ENCODE measurements at regions not wholly inside any gene's neighbourhood (a gene's known extent, or its start where the extent isn't known, plus 50 kb on each side); places are given as distances from the start of the nearest gene placed in this dataset.

- peaks cover under 1 to 17% (median 13%) of the 10 kb centered on the region in 3 donors for H3K4me1 ChIP-seq (ENCODE audit: control insufficient read depth in 3 of 3, insufficient read depth in 2 of 3, low read depth in 1 of 3, low read length in 2 of 3)
- WGBS, 3 donors: 62 to 88% (median 82%) methylated on average over 21 of the region's 21 CpGs
- no peak for DNase-seq
Observed at GRCh38 chr22:46079093-46079860, 71.0 kb upstream of the PPARA start.

GRCh38 chr22:46079861-46080821 is 70.2 kb upstream of the PPARA start:
- H3K36me3 ChIP-seq (ENCODE audit: control insufficient read depth in 3 of 3, insufficient read depth in 2 of 3, low read depth in 1 of 3, low read length in 3 of 3): peaks cover 0 to 58% (median 0%) of the 10 kb centered on the region in 3 donors
- no peaks in the 10 kb centered on the region for H3K9me3 ChIP-seq (ENCODE audit: control insufficient read depth in 2 of 2, insufficient read depth in 1 of 2, low read depth in 1 of 2, low read length in 1 of 2)
- DNase-seq: no peak
- WGBS, 3 donors: 57 to 77% (median 76%) methylated on average over 51 to 57 of the region's 57 CpGs
- H3K4me1 ChIP-seq (ENCODE audit: control insufficient read depth in 3 of 3, insufficient read depth in 2 of 3, low read depth in 1 of 3, low read length in 2 of 3): peaks cover 5 to 24% (median 14%) of the 10 kb centered on the region in 3 donors
- no peak for FAIRE-seq
- H3K4me3 ChIP-seq (ENCODE audit: low read depth in 1 of 3, low read length in 3 of 3): peak overlapping the region in 1 of 3 donors; percentile 11
- peak overlapping the region; percentile 34 to 89 (median 37) for H3K27ac ChIP-seq (ENCODE audit: low read depth in 1 of 3, low read length in 2 of 3)
- no peaks in the 10 kb centered on the region for H3K27me3 ChIP-seq (ENCODE audit: control insufficient read depth in 3 of 3, insufficient read depth in 3 of 3, low read length in 3 of 3)

More at GRCh38 chr22:46079093-46079860, 71.0 kb upstream of the PPARA start:
- Histone ChIP-seq H3K27ac (ENCODE audit: low read depth in 1 of 3, low read length in 2 of 3) (peak overlapping the region; percentile 28 to 89 (median 34)), H3K9me3 (ENCODE audit: control insufficient read depth in 2 of 2, insufficient read depth in 1 of 2, low read depth in 1 of 2, low read length in 1 of 2) (no peaks in the 10 kb centered on the region), H3K36me3 (ENCODE audit: control insufficient read depth in 3 of 3, insufficient read depth in 2 of 3, low read depth in 1 of 3, low read length in 3 of 3) (peaks cover 0 to 62% (median 0%) of the 10 kb centered on the region in 3 donors), H3K4me3 (ENCODE audit: low read depth in 1 of 3, low read length in 3 of 3) (no peak overlapping the region), H3K27me3 (ENCODE audit: control insufficient read depth in 3 of 3, insufficient read depth in 3 of 3, low read length in 3 of 3) (no peaks in the 10 kb centered on the region)
- no peak for FAIRE-seq

DNA sequence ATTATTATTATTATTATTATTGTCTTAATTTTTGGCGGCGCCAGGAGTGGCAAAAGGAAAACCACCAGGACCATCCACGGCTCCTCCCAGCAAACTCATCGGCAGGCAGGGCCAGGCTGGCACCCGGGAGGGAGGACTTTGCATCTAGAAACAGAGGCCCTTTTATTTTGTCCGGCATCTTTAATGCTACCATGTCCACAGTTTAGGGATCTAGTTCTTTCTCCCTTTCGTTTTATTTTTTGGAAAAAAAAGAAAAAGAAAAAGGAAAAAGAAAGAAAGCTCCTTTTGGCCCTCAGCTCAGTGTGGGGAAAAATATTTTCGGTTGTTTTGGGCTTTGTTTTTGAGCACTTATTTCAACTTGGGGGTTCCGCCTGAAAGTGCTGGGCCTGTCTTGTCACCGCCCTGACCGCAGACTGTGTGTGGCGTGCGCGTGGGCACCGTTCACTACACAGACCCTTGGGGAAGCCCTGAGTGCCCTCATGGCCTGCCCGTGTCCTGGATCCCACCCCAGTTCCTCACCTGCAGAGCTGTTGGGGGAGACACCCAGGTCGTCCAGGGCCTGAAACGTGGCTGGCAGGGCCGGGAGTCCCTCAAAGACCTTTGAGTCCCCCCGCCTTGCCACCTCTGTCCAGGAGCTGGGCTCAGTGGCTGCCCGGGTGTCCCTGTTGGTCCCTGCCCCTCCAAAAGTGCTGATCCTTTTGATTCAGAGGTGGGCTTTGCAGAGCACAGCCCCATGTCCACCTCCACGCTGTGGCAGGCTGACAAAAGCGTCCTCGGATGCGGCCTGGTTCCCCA is 69.1 kb upstream of the PPARA start:
- H3K27ac ChIP-seq (ENCODE audit: low read depth in 1 of 3, low read length in 2 of 3): peak overlapping the region; percentile 2 to 89 (median 50)
- no peak for DNase-seq
- H3K27me3 ChIP-seq (ENCODE audit: control insufficient read depth in 3 of 3, insufficient read depth in 3 of 3, low read length in 3 of 3): no peaks in the 10 kb centered on the region
- peaks cover 0 to 54% (median 0%) of the 10 kb centered on the region in 3 donors for H3K36me3 ChIP-seq (ENCODE audit: control insufficient read depth in 3 of 3, insufficient read depth in 2 of 3, low read depth in 1 of 3, low read length in 3 of 3)
- FAIRE-seq: no peak
- peaks cover 6 to 35% (median 13%) of the 10 kb centered on the region in 3 donors for H3K4me1 ChIP-seq (ENCODE audit: control insufficient read depth in 3 of 3, insufficient read depth in 2 of 3, low read depth in 1 of 3, low read length in 2 of 3)
- WGBS, 3 donors: 55 to 74% (median 69%) methylated on average over 25 of the region's 25 CpGs
- H3K9me3 ChIP-seq (ENCODE audit: control insufficient read depth in 2 of 2, insufficient read depth in 1 of 2, low read depth in 1 of 2, low read length in 1 of 2): no peaks in the 10 kb centered on the region
- H3K4me3 ChIP-seq (ENCODE audit: low read depth in 1 of 3, low read length in 3 of 3): no peak overlapping the region

DNA sequence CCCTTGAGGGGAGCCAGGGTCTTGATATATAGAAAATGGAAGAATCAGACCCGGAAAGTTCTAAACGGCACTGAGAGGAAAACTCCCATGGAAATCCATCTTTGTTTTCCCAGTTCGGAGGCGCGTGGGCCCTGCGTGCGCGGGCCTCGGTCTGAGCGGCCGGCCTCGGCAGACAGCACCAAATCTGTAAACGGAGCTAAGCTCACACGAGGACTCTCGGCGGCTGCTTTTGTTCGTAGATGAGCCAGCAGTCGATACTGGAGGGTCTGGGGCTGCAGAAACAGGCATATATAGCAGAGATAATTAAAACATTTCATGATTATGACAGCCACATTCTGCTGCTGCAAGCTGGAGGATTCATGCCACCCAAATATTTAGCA is 68.5 kb upstream of the PPARA start:
- H3K4me3 ChIP-seq (ENCODE audit: low read depth in 1 of 3, low read length in 3 of 3): no peak overlapping the region
- peak overlapping the region; percentile 2 to 89 (median 6) for H3K27ac ChIP-seq (ENCODE audit: low read depth in 1 of 3, low read length in 2 of 3)
- FAIRE-seq (no peak), DNase-seq (no peak)
- no peaks in the 10 kb centered on the region for H3K27me3 ChIP-seq (ENCODE audit: control insufficient read depth in 3 of 3, insufficient read depth in 3 of 3, low read length in 3 of 3)
- 62 to 88% (median 76%) methylated on average over 18 of the region's 18 CpGs for WGBS, 3 donors
- H3K4me1 ChIP-seq (ENCODE audit: control insufficient read depth in 3 of 3, insufficient read depth in 2 of 3, low read depth in 1 of 3, low read length in 2 of 3): peaks cover 8 to 37% (median 15%) of the 10 kb centered on the region in 3 donors
- H3K9me3 ChIP-seq (ENCODE audit: control insufficient read depth in 2 of 2, insufficient read depth in 1 of 2, low read depth in 1 of 2, low read length in 1 of 2): no peaks in the 10 kb centered on the region
- H3K36me3 ChIP-seq (ENCODE audit: control insufficient read depth in 3 of 3, insufficient read depth in 2 of 3, low read depth in 1 of 3, low read length in 3 of 3): peaks cover 0 to 54% (median 0%) of the 10 kb centered on the region in 3 donors

DNA sequence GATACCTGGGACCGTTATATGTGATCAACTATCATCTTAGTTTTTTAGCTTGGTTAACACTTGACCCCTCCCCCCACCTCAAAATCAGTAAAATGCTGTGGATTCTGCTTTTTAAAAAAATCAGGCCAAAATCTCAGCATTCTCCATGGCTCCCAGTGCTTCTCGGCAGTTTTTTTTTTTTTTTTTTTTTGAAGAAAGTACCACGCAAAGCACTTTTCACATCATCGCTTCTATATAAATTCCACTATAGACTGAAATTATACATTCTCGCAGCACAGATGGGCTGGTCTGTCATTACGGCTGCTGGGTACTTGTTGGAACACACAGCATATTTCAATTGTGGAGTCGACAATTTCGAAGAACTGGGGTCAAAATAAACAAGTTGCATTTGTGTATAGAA is 67.7 kb upstream of the PPARA start:
- no peak overlapping the region for H3K4me3 ChIP-seq (ENCODE audit: low read depth in 1 of 3, low read length in 3 of 3)
- no peak for DNase-seq
- peak overlapping the region in 1 of 3 donors; percentile 55 for H3K27ac ChIP-seq (ENCODE audit: low read depth in 1 of 3, low read length in 2 of 3)
- 64 to 84% (median 74%) methylated on average over 8 of the region's 8 CpGs for WGBS, 3 donors
- H3K4me1 ChIP-seq (ENCODE audit: control insufficient read depth in 3 of 3, insufficient read depth in 2 of 3, low read depth in 1 of 3, low read length in 2 of 3): peaks cover 8 to 43% (median 15%) of the 10 kb centered on the region in 3 donors
- H3K9me3 ChIP-seq (ENCODE audit: control insufficient read depth in 2 of 2, insufficient read depth in 1 of 2, low read depth in 1 of 2, low read length in 1 of 2): no peaks in the 10 kb centered on the region
- no peak for FAIRE-seq
- H3K27me3 ChIP-seq (ENCODE audit: control insufficient read depth in 3 of 3, insufficient read depth in 3 of 3, low read length in 3 of 3): no peaks in the 10 kb centered on the region
- H3K36me3 ChIP-seq (ENCODE audit: control insufficient read depth in 3 of 3, insufficient read depth in 2 of 3, low read depth in 1 of 3, low read length in 3 of 3): peaks cover 0 to 57% (median 0%) of the 10 kb centered on the region in 3 donors

- FAIRE-seq (no peak), DNase-seq (peak; percentile 47 to 53)
- Histone ChIP-seq H3K36me3 (ENCODE audit: control insufficient read depth in 3 of 3, insufficient read depth in 2 of 3, low read depth in 1 of 3, low read length in 3 of 3) (peaks cover 0 to 60% (median 0%) of the 10 kb centered on the region in 3 donors), H3K4me3 (ENCODE audit: low read depth in 1 of 3, low read length in 3 of 3) (no peak overlapping the region), H3K9me3 (ENCODE audit: control insufficient read depth in 2 of 2, insufficient read depth in 1 of 2, low read depth in 1 of 2, low read length in 1 of 2) (no peaks in the 10 kb centered on the region), H3K27me3 (ENCODE audit: control insufficient read depth in 3 of 3, insufficient read depth in 3 of 3, low read length in 3 of 3) (no peaks in the 10 kb centered on the region), H3K4me1 (ENCODE audit: control insufficient read depth in 3 of 3, insufficient read depth in 2 of 3, low read depth in 1 of 3, low read length in 2 of 3) (peaks cover 8 to 45% (median 15%) of the 10 kb centered on the region in 3 donors), H3K27ac (ENCODE audit: low read depth in 1 of 3, low read length in 2 of 3) (peak overlapping the region in 2 of 3 donors; percentile 76 to 81)
- 61 to 67% (median 62%) methylated on average over 24 of the region's 24 CpGs for WGBS, 3 donors
Observed at GRCh38 chr22:46083383-46084350, 66.7 kb upstream of the PPARA start.

DNA sequence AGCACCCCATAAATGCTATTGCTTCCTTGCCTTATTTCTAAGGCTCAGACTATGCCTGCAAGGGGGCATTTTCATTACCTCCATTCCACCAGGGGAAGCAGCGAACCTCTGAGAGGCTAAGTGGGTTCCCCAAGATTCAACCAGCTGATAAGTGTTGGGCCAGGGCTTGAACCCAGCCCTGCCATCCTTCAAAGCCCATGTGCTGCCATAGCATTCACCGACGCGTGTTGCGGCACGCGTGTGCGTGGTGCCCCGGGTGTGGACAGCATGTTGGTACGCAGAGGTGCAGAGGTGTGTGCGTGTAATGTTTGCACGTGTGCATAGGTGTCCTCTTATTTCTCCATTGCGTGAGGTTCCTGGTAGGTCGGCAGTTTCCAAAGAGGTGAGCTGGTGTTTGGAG is 66.0 kb upstream of the PPARA start:
- no peak overlapping the region for H3K4me3 ChIP-seq (ENCODE audit: low read depth in 1 of 3, low read length in 3 of 3)
- no peak for FAIRE-seq

More for the DNA sequence above, 66.0 kb upstream of the PPARA start:
- DNase-seq: no peak
- H3K27ac ChIP-seq (ENCODE audit: low read depth in 1 of 3, low read length in 2 of 3): peak overlapping the region in 2 of 3 donors; percentile 76 to 81
- no peaks in the 10 kb centered on the region for H3K27me3 ChIP-seq (ENCODE audit: control insufficient read depth in 3 of 3, insufficient read depth in 3 of 3, low read length in 3 of 3)
- peaks cover 8 to 50% (median 15%) of the 10 kb centered on the region in 3 donors for H3K4me1 ChIP-seq (ENCODE audit: control insufficient read depth in 3 of 3, insufficient read depth in 2 of 3, low read depth in 1 of 3, low read length in 2 of 3)
- H3K9me3 ChIP-seq (ENCODE audit: control insufficient read depth in 2 of 2, insufficient read depth in 1 of 2, low read depth in 1 of 2, low read length in 1 of 2): no peaks in the 10 kb centered on the region
- 86 to 93% (median 90%) methylated on average over 14 of the region's 14 CpGs for WGBS, 3 donors
- H3K36me3 ChIP-seq (ENCODE audit: control insufficient read depth in 3 of 3, insufficient read depth in 2 of 3, low read depth in 1 of 3, low read length in 3 of 3): peaks cover 0 to 60% (median 0%) of the 10 kb centered on the region in 3 donors
